Left colon (tissue), 2 donors: ENCODE measurements at regions not wholly inside any gene's neighbourhood (a gene's known extent, or its start where the extent isn't known, plus 50 kb on each side); places are given as distances from the start of the nearest gene placed in this dataset.
"Not testable (repeated sequence)": the region's sequence is repeated elsewhere in the genome, so short reads cannot be mapped to it uniquely, and the experiment has no call there.

Experiments used
- ATAC-seq: fragments of 200-7000 bp; cut with Tn5 transposase; one replicate; pipeline ENCODE4 v1.9.1; 2020; ENCODE audit warnings: mild to moderate bottlenecking, moderate library complexity
- DNase-seq, 2 donors: peaks; one replicate each; pipeline ENCODE4 v3.0.0-alpha.2; 2020
- intact Hi-C, 2 donors: fragments of 100-400 bp; cut with DNase I in 1 of 2; cut with micrococcal nuclease in 1 of 2; formaldehyde crosslinking; loops; one replicate each; pipeline versions ENCODE4 v1.11.2 to v1.14.0; 2022; cut with DNase I, micrococcal nuclease
- donor health status: DM: no; HTN: no; CAD: no.
- donor health status: DM: yes; HTN: yes; CAD: no.

GRCh38 chr4:124922748-124923147 is 210.2 kb upstream of the ANKRD50 start:
- DNase-seq, intact Hi-C loops, ATAC-seq: not testable (repeated sequence)

GRCh38 chr4:124918559-124919122 is 206.1 kb upstream of the ANKRD50 start:
- intact Hi-C loops, result no loop called here
- ATAC-seq, result no peak

GRCh38 chr4:124915073-124915472 is 202.5 kb upstream of the ANKRD50 start:
- DNase-seq (no peak), ATAC-seq (no peak)
- intact Hi-C loops, result no loop called here

More at GRCh38 chr4:124918559-124919122, 206.1 kb upstream of the ANKRD50 start:
- DNase-seq, result no peak

- ATAC-seq, result no peak
- intact Hi-C loops, result no loop called here
- DNase-seq, result no peak
These were observed 200.7 kb upstream of the ANKRD50 start for GRCh38 chr4:124913237-124913636.

- no peak for ATAC-seq
- DNase-seq, result no peak
- intact Hi-C loops, result no loop called here
These were observed 197.8 kb upstream of the ANKRD50 start for GRCh38 chr4:124910327-124910726.

- DNase-seq (no peak), ATAC-seq (no peak)
- intact Hi-C loops, result no loop called here
These were observed 195.3 kb upstream of the ANKRD50 start for GRCh38 chr4:124907881-124908280.

- intact Hi-C loops, result no loop called here
- no peak for DNase-seq
- ATAC-seq, result no peak
These were observed 192.9 kb upstream of the ANKRD50 start for GRCh38 chr4:124905441-124905840.

GRCh38 chr4:124904723-124905388 is 192.3 kb upstream of the ANKRD50 start:
- intact Hi-C loops, result no loop called here
- ATAC-seq (no peak), DNase-seq (no peak)

- DNase-seq (no peak), ATAC-seq (no peak)
- intact Hi-C loops, result no loop called here
These were observed 191.6 kb upstream of the ANKRD50 start for GRCh38 chr4:124903995-124904722.

- intact Hi-C loops, result no loop called here
- DNase-seq (no peak), ATAC-seq (no peak)
These were observed 189.5 kb upstream of the ANKRD50 start for GRCh38 chr4:124902001-124902515.

- no peak for DNase-seq
- ATAC-seq, result no peak
These were observed 187.5 kb upstream of the ANKRD50 start for GRCh38 chr4:124899997-124900396.

GRCh38 chr4:124890522-124890921 is 178.0 kb upstream of the ANKRD50 start:
- no peak for DNase-seq
- no peak for ATAC-seq
- intact Hi-C loops, result no loop called here

More at GRCh38 chr4:124899997-124900396, 187.5 kb upstream of the ANKRD50 start:
- intact Hi-C loops, result no loop called here

GRCh38 chr4:124887739-124888138 is 175.2 kb upstream of the ANKRD50 start:
- no peak for DNase-seq
- ATAC-seq, result no peak
- intact Hi-C loops, result no loop called here

GRCh38 chr4:124884316-124884715 is 171.8 kb upstream of the ANKRD50 start:
- ATAC-seq (no peak), DNase-seq (no peak)
- intact Hi-C loops, result no loop called here

- no peak for ATAC-seq
- intact Hi-C loops, result no loop called here
- DNase-seq, result no peak
These were observed 171.1 kb upstream of the ANKRD50 start for GRCh38 chr4:124883632-124884031.

GRCh38 chr4:124879195-124879594 is 166.7 kb upstream of the ANKRD50 start:
- ATAC-seq (no peak), DNase-seq (no peak)
- intact Hi-C loops, result no loop called here

- ATAC-seq (no peak), DNase-seq (no peak)
- intact Hi-C loops, result no loop called here
These were observed 161.6 kb upstream of the ANKRD50 start for GRCh38 chr4:124874172-124874450.

GRCh38 chr4:124873361-124874171 is 161.0 kb upstream of the ANKRD50 start:
- intact Hi-C loops, result no loop called here
- ATAC-seq (no peak), DNase-seq (no peak)

- no peak for DNase-seq
- no peak for ATAC-seq
- intact Hi-C loops, result no loop called here
These were observed 160.1 kb upstream of the ANKRD50 start for GRCh38 chr4:124872659-124873058.
